Right kidney (tissue), 1 donor: ENCODE measurements at regions not wholly inside any gene's neighbourhood (a gene's known extent, or its start where the extent isn't known, plus 50 kb on each side); places are given as distances from the start of the nearest gene placed in this dataset.
"Not testable (repeated sequence)": the region's sequence is repeated elsewhere in the genome, so short reads cannot be mapped to it uniquely, and the experiment has no call there.

Source experiments
- DNase-seq: peaks from one replicate; pipeline ENCODE4 v3.0.0-alpha.2; 2016

- no peak for DNase-seq
Measured at GRCh38 chr9:7739595-7739994, 60.0 kb downstream of the DMAC1 start.

- DNase-seq = no peak
Measured at GRCh38 chr9:7735311-7735710, 64.3 kb downstream of the DMAC1 start.

GRCh38 chr9:7730164-7730445, 69.5 kb downstream of the DMAC1 start:
- no peak for DNase-seq

- no peak for DNase-seq
Measured at GRCh38 chr9:7729371-7730163, 70.0 kb downstream of the DMAC1 start.

- no peak for DNase-seq
Measured at GRCh38 chr9:7721291-7721690, 78.3 kb downstream of the DMAC1 start.

- DNase-seq = not testable (repeated sequence)
Measured at GRCh38 chr9:7713088-7713487, 86.5 kb downstream of the DMAC1 start.

- DNase-seq = no peak
Measured at GRCh38 chr9:7710686-7711085, 88.9 kb downstream of the DMAC1 start.

- DNase-seq = no peak
Measured at GRCh38 chr9:7707934-7708333, 91.6 kb downstream of the DMAC1 start.

GRCh38 chr9:7704543-7704942, 95.0 kb downstream of the DMAC1 start:
- DNase-seq = no peak

GRCh38 chr9:7691909-7692308, 107.7 kb downstream of the DMAC1 start:
- no peak for DNase-seq

- no peak for DNase-seq
Measured at GRCh38 chr9:7690014-7690413, 109.6 kb downstream of the DMAC1 start.

- peak; percentile 10 for DNase-seq
Measured at GRCh38 chr9:7688626-7689025, 111.0 kb downstream of the DMAC1 start.

GRCh38 chr9:7676609-7677156, 122.9 kb downstream of the DMAC1 start:
- no peak for DNase-seq

- no peak for DNase-seq
Measured at GRCh38 chr9:7671847-7672246, 127.7 kb downstream of the DMAC1 start.

GRCh38 chr9:7668541-7668940, 131.0 kb downstream of the DMAC1 start:
- DNase-seq = no peak

GRCh38 chr9:7665874-7666273, 133.7 kb downstream of the DMAC1 start:
- DNase-seq = no peak

- DNase-seq = no peak
Measured at GRCh38 chr9:7659766-7660165, 139.8 kb downstream of the DMAC1 start.

- no peak for DNase-seq
Measured at GRCh38 chr9:7656636-7657035, 142.9 kb downstream of the DMAC1 start.

GRCh38 chr9:7653262-7653661, 146.3 kb downstream of the DMAC1 start:
- DNase-seq = no peak

GRCh38 chr9:7640231-7640630, 159.3 kb downstream of the DMAC1 start:
- no peak for DNase-seq

- no peak for DNase-seq
Measured at GRCh38 chr9:7639471-7639870, 160.1 kb downstream of the DMAC1 start.

- DNase-seq = no peak
Measured at GRCh38 chr9:7636838-7637467, 162.6 kb downstream of the DMAC1 start.

GRCh38 chr9:7636309-7636708, 163.3 kb downstream of the DMAC1 start:
- no peak for DNase-seq

- not testable (repeated sequence) for DNase-seq
Measured at GRCh38 chr9:7626571-7627029, 173.0 kb downstream of the DMAC1 start.
